Endothelial cell of umbilical vein (primary cell): ENCODE measurements at regions not wholly inside any gene's neighbourhood (a gene's known extent, or its start where the extent isn't known, plus 50 kb on each side); places are given as distances from the start of the nearest gene placed in this dataset.

Experiments used
- BruUV-seq: library from RNA; stranded (reverse); fragments of 400-500 nt; replicated peaks from 2 replicates; lab custom pipeline; 2021; lab: Mats Ljungman, UMichigan
- CTCF ChIA-PET: fragments of 300-600, 350-600 bp; sonication (Branson Sonifier 250); formaldehyde crosslinking; loops from one replicate; lab custom pipeline; 2021; ENCODE audit warnings: antibody characterized with exemption, inconsistent platforms; lab: Charles Lee
- POLR2A ChIA-PET: fragments of 300-600, 350-600 bp; sonication (Branson Sonifier 250); formaldehyde crosslinking; loops from one replicate; lab custom pipeline; 2021; ENCODE audit warnings: antibody characterized with exemption, inconsistent platforms; lab: Charles Lee
- DNase-seq: peaks from one replicate; pipeline ENCODE4 v3.0.0-alpha.2; 2011; ENCODE audit warnings: low read depth, low spot score
- FAIRE-seq: peaks from 2 replicates; lab custom pipeline; 2011; peaks lifted over from hg19 to GRCh38; lab: Jason Lieb, UNC
- H2AFZ ChIP-seq: 2 replicates; pipeline ENCODE4 v1.6.0; 2012; ENCODE audit warnings: low read depth, low read length, control low read depth, inconsistent platforms
- H3K27ac ChIP-seq: 2 replicates; pipeline ENCODE4 v1.5.1; 2011; ENCODE audit warnings: low read depth, mild to moderate bottlenecking, control low read depth, low read length, moderate library complexity; ENCODE audit not compliant: insufficient read depth
- H3K27me3 ChIP-seq, 2 experiments: 2 replicates each; pipeline versions ENCODE4 v1.6.0 to v1.6.1; 2011; ENCODE audit warnings: low read length in 2 of 2, mixed read lengths in 1 of 2; ENCODE audit not compliant: control insufficient read depth in 2 of 2, insufficient read depth in 2 of 2
- H3K36me3 ChIP-seq, 2 experiments: 2 replicates in 1 of 2; 3 replicates in 1 of 2; pipeline ENCODE4 v1.5.1; 2011; ENCODE audit warnings: low read length in 2 of 2, mild to moderate bottlenecking in 1 of 2, moderate library complexity in 1 of 2; ENCODE audit not compliant: control insufficient read depth in 2 of 2, insufficient read depth in 2 of 2; ENCODE audit errors: extremely low read depth in 1 of 2
- H3K4me1 ChIP-seq: 3 replicates; pipeline ENCODE4 v1.5.1; 2011; ENCODE audit warnings: mild to moderate bottlenecking, low read length; ENCODE audit not compliant: control insufficient read depth, insufficient read depth; ENCODE audit errors: extremely low read depth
- H3K4me2 ChIP-seq: 2 replicates; pipeline ENCODE4 v1.6.1; 2011; ENCODE audit warnings: low read length, control low read depth, mixed read lengths; ENCODE audit not compliant: insufficient read depth
- H3K4me3 ChIP-seq, 3 experiments: fragments of 200-600 bp in 1 of 3; sonication (generic), shearing (Covaris generic) in 1 of 3; replicated peaks in 1 of 3; 2 replicates each; pipeline ENCODE4 v1.5.1; 2011 to 2016; ENCODE audit warnings: control low read depth in 3 of 3, low read length in 3 of 3, mild to moderate bottlenecking in 2 of 3, inconsistent platforms in 1 of 3, low read depth in 1 of 3, moderate library complexity in 1 of 3; ENCODE audit not compliant: insufficient read depth in 1 of 3
- H3K79me2 ChIP-seq: 2 replicates; pipeline ENCODE4 v1.6.0; 2012; ENCODE audit warnings: low read length, inconsistent platforms; ENCODE audit not compliant: control insufficient read depth, insufficient read depth
- H3K9ac ChIP-seq: replicated peaks from 2 replicates; pipeline ENCODE3; 2011; ENCODE audit warnings: low read length, control low read depth; ENCODE audit not compliant: insufficient read depth; ENCODE audit errors: extremely low read depth
- H3K9me1 ChIP-seq: replicated peaks from 3 replicates; pipeline ENCODE4 v1.6.0; 2011; ENCODE audit warnings: mild to moderate bottlenecking, low read length; ENCODE audit not compliant: control insufficient read depth, insufficient read depth; ENCODE audit errors: extremely low read depth
- H3K9me3 ChIP-seq: replicated peaks from 2 replicates; pipeline ENCODE4 v1.5.1; 2012; ENCODE audit warnings: low read length, inconsistent platforms; ENCODE audit not compliant: control insufficient read depth, insufficient read depth
- H4K20me1 ChIP-seq: replicated peaks from 2 replicates; pipeline ENCODE3; 2011; ENCODE audit warnings: mild to moderate bottlenecking, low read length; ENCODE audit not compliant: control insufficient read depth, insufficient read depth; ENCODE audit errors: extremely low read depth
- EZH2 ChIP-seq: IDR thresholded peaks from 2 replicates; pipeline ENCODE4 v1.6.1; 2012; ENCODE audit warnings: borderline replicate concordance, low read depth, mild to moderate bottlenecking, moderate library complexity, low read length, inconsistent platforms; ENCODE audit not compliant: severe bottlenecking
- FOS ChIP-seq: IDR thresholded peaks from 2 replicates; pipeline ENCODE4 v1.6.1; 2011; ENCODE audit warnings: mild to moderate bottlenecking, low read length, moderate library complexity, borderline replicate concordance; ENCODE audit not compliant: insufficient read depth
- GATA2 ChIP-seq: IDR thresholded peaks from 2 replicates; pipeline ENCODE4 v1.7.0; 2011; ENCODE audit warnings: low read depth, mild to moderate bottlenecking, moderate library complexity, mixed read lengths, low read length; ENCODE audit not compliant: insufficient read length, insufficient read depth
- JUN ChIP-seq: IDR thresholded peaks from 2 replicates; pipeline ENCODE4 v1.6.1; 2011; ENCODE audit warnings: borderline replicate concordance, low read depth; ENCODE audit not compliant: insufficient read length, insufficient read depth
- MYC ChIP-seq: IDR thresholded peaks from one replicate; pipeline ENCODE4 v1.6.1; 2011; ENCODE audit warnings: mild to moderate bottlenecking, low read depth, low read length
- POLR2A ChIP-seq: IDR thresholded peaks from 2 replicates; pipeline ENCODE4 v1.6.1; 2012; ENCODE audit warnings: low read depth, mild to moderate bottlenecking, control low read depth, low read length
- POLR2AphosphoS5 ChIP-seq: IDR thresholded peaks from 2 replicates; pipeline ENCODE4 v1.6.1; 2012; ENCODE audit warnings: low read depth, mild to moderate bottlenecking, control low read depth, low read length, moderate library complexity; ENCODE audit not compliant: insufficient read depth
- dilution Hi-C: fragments of 300-500 bp; cut with MboI; formaldehyde crosslinking; loops from one replicate; pipeline ENCODE4 v1.15.0; 2019; ENCODE audit warnings: low sequenced_read_pairs; ENCODE audit not compliant: extremely low pct_ligation_motif_present
- intact Hi-C: fragments of 100-400 bp; cut with micrococcal nuclease; formaldehyde crosslinking; loops from one replicate; pipeline ENCODE4 v1.10.0; 2022
- TF ChIP-seq, protein P1 (sequence below): IDR thresholded peaks from 2 replicates; pipeline ENCODE4 v1.6.1; 2011; ENCODE audit not compliant: insufficient read depth, insufficient read length
- TF ChIP-seq, protein P2 (sequence below), 2 donors: IDR thresholded peaks; 1 replicate in 1 of 2; 2 replicates in 1 of 2; pipeline ENCODE4 v1.5.1; 2011; ENCODE audit warnings: low read length in 2 of 2, mild to moderate bottlenecking in 2 of 2, moderate library complexity in 2 of 2, control low read depth in 1 of 2, inconsistent platforms in 1 of 2, low read depth in 1 of 2; ENCODE audit not compliant: insufficient read depth in 1 of 2; ENCODE audit errors: extremely low read depth in 1 of 2

DNA sequence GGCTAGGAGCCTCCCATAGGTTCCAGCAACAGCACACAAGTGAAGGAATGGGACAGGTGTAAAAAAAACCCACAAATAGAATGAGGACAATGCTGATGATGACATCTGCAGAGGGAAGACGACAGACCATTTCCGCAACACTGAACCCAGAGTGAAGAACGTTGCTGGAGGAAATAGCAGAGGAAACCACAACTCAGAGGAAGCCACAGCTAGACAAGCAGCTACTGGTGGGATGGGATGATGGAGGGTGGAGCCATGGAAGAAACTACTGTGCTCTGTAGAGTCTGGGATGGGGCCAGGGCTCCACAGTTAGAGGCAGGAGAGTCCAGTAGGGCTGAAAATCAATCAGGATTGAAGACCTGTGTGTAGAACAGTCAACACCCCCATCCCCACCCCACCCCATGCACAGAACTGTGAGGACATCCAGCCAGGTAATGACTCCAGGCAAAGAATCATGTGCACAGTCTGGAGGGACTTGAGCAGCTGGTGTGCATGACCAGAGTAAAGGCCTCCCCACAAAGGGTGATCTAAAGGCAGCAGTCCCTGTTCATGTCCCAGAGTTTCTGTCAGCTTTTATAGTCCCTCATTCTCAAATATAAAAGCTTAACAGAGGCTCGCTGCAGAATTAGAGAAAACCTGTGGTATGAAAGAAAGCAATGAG lies 65.2 kb upstream of the SPIN1 start:
- DNase-seq (no peak), FAIRE-seq (no peak)
- no peak overlapping the region for H3K9ac ChIP-seq
- no peaks in the 10 kb centered on the region for H3K4me1 ChIP-seq
- BruUV-seq = no TSS peak
- H4K20me1 ChIP-seq = no peaks in the 10 kb centered on the region
- no peaks in the 10 kb centered on the region for H3K27me3 ChIP-seq
- ChIA-PET CTCF (no interaction called here), POLR2A (no interaction called here)
- TF ChIP-seq MYC (no peak), POLR2AphosphoS5 (no peak), JUN (no peak), EZH2 (no peak), FOS (no peak), POLR2A (no peak), GATA2 (no peak)
- TF ChIP-seq, protein P1, sequence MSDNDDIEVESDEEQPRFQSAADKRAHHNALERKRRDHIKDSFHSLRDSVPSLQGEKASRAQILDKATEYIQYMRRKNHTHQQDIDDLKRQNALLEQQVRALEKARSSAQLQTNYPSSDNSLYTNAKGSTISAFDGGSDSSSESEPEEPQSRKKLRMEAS = no peak
- TF ChIP-seq, protein P2, sequence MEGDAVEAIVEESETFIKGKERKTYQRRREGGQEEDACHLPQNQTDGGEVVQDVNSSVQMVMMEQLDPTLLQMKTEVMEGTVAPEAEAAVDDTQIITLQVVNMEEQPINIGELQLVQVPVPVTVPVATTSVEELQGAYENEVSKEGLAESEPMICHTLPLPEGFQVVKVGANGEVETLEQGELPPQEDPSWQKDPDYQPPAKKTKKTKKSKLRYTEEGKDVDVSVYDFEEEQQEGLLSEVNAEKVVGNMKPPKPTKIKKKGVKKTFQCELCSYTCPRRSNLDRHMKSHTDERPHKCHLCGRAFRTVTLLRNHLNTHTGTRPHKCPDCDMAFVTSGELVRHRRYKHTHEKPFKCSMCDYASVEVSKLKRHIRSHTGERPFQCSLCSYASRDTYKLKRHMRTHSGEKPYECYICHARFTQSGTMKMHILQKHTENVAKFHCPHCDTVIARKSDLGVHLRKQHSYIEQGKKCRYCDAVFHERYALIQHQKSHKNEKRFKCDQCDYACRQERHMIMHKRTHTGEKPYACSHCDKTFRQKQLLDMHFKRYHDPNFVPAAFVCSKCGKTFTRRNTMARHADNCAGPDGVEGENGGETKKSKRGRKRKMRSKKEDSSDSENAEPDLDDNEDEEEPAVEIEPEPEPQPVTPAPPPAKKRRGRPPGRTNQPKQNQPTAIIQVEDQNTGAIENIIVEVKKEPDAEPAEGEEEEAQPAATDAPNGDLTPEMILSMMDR (IDR thresholded peaks at IDR 0.05; ENCODE audit: extremely low read depth in 1 of 2, insufficient read depth in 1 of 2, low read depth in 1 of 2, low read length in 2 of 2) = no peak
- no peaks in the 10 kb centered on the region for H3K9me3 ChIP-seq
- no peaks in the 10 kb centered on the region for H3K9me1 ChIP-seq
- no peak overlapping the region for H3K4me3 ChIP-seq
- no peaks in the 10 kb centered on the region for H3K79me2 ChIP-seq
- no peak overlapping the region for H3K4me2 ChIP-seq
- H3K36me3 ChIP-seq = no peaks in the 10 kb centered on the region
- no peak overlapping the region for H2AFZ ChIP-seq
- no peak overlapping the region for H3K27ac ChIP-seq
- dilution Hi-C loops (no loop called here), intact Hi-C loops (loop anchor here (5.0 kb wide), 1 partner anchor 66 kb away; no protein-coding TSS in a partner anchor)
